Frontal cortex (tissue), 4 donors: ENCODE measurements at regions not wholly inside any gene's neighbourhood (a gene's known extent, or its start where the extent isn't known, plus 50 kb on each side); places are given as distances from the start of the nearest gene placed in this dataset. TPM values are rescaled to one million over a fixed set of nuclear protein-coding genes. Genes with fewer than 3 reads are reported as not detected.

Experiments
- DNase-seq, 2 donors: peaks; one replicate each; pipeline ENCODE4 v3.0.0; 2012; ENCODE audit warnings: low spot score in 2 of 2
- FAIRE-seq: peaks from 2 replicates; lab custom pipeline; 2012; peaks lifted over from hg19 to GRCh38; lab: Jason Lieb, UNC
- small RNA-seq: library from RNA; depleted of rRNA; stranded (forward); fragments of <200 nt; gene quantifications from one replicate; pipeline ENCODE3, GENCODE V24; 2014
- donor health status: control.
- donor health status: control.
- donor health status: control.

- DNase-seq, result no peak
- no peak for FAIRE-seq
Measured at GRCh38 chr2:211306929-211307328, 750.5 kb downstream of the CPS1 start.

Small RNA genes in the stretch of these regions (small RNA-seq; reads per million reads assigned to genes)
- not detected for gene AC013404.1
